Mucosa of descending colon (tissue), 3 donors: ENCODE measurements at regions not wholly inside any gene's neighbourhood (a gene's known extent, or its start where the extent isn't known, plus 50 kb on each side); places are given as distances from the start of the nearest gene placed in this dataset.

Source experiments
- ATAC-seq: fragments of 200-7000 bp; cut with Tn5 transposase; one replicate; pipeline ENCODE4 v1.9.1; 2020; ENCODE audit warnings: mild to moderate bottlenecking, moderate library complexity
- DNase-seq, 3 donors: peaks; one replicate each; pipeline ENCODE4 v3.0.0-alpha.2; 2020
- H3K36me3 ChIP-seq: fragments of 200-600 bp; one replicate; pipeline ENCODE4 v1.8.0; 2021; ENCODE audit warnings: low read depth, mild to moderate bottlenecking
- H3K4me1 ChIP-seq: fragments of 200-600 bp; one replicate; pipeline ENCODE4 v1.8.0; 2021; ENCODE audit warnings: low read depth, mild to moderate bottlenecking
- H3K4me3 ChIP-seq: fragments of 200-600 bp; one replicate; pipeline ENCODE4 v1.8.0; 2021; ENCODE audit warnings: mild to moderate bottlenecking
- H3K9me3 ChIP-seq: fragments of 200-600 bp; one replicate; pipeline ENCODE4 v1.8.0; 2021; ENCODE audit warnings: mild to moderate bottlenecking
- CTCF ChIP-seq: fragments of 200-600 bp; IDR thresholded peaks from one replicate; pipeline ENCODE4 v1.8.0; 2022; ENCODE audit warnings: antibody characterized with exemption, mild to moderate bottlenecking
- intact Hi-C, 2 donors: fragments of 100-400 bp; cut with DNase I in 1 of 2; cut with micrococcal nuclease in 1 of 2; formaldehyde crosslinking; loops; one replicate each; pipeline versions ENCODE4 v1.11.0 to v1.11.1; 2022; cut with DNase I, micrococcal nuclease
- donor health status: DM: no; HTN: no; CAD: no; lungs with moderate emphysema.
- donor health status: DM: no; HTN: no; CAD: no.
- donor health status: DM: no; HTN: yes; CAD: no.

- Histone ChIP-seq H3K9me3 (no peaks in the 10 kb centered on the region), H3K4me1 (no peaks in the 10 kb centered on the region), H3K4me3 (no peak overlapping the region), H3K36me3 (no peaks in the 10 kb centered on the region)
- no peak for TF ChIP-seq CTCF
- DNase-seq (no peak), ATAC-seq (no peak)
- intact Hi-C loops = no loop called here
Observed at GRCh38 chr20:59416916-59417315, 116.5 kb downstream of the EDN3 start.

GRCh38 chr20:59421089-59421488 lies 120.7 kb downstream of the EDN3 start:
- DNase-seq = no peak
- H3K4me3 ChIP-seq = no peak overlapping the region
- no peak for TF ChIP-seq CTCF
- intact Hi-C loops = no loop called here
- H3K36me3 ChIP-seq = no peaks in the 10 kb centered on the region
- ATAC-seq = no peak
- H3K4me1 ChIP-seq = no peaks in the 10 kb centered on the region
- H3K9me3 ChIP-seq = no peaks in the 10 kb centered on the region

- no peaks in the 10 kb centered on the region for H3K36me3 ChIP-seq
- DNase-seq = no peak
- no peaks in the 10 kb centered on the region for H3K4me1 ChIP-seq
- TF ChIP-seq CTCF = no peak
- intact Hi-C loops = no loop called here
- H3K9me3 ChIP-seq = no peaks in the 10 kb centered on the region
- no peak overlapping the region for H3K4me3 ChIP-seq
- ATAC-seq = no peak
Observed at GRCh38 chr20:59421920-59422637, 121.7 kb downstream of the EDN3 start.

GRCh38 chr20:59422872-59423544 lies 122.6 kb downstream of the EDN3 start:
- Histone ChIP-seq H3K9me3 (no peaks in the 10 kb centered on the region), H3K4me3 (no peak overlapping the region), H3K4me1 (no peaks in the 10 kb centered on the region), H3K36me3 (no peaks in the 10 kb centered on the region)
- intact Hi-C loops = no loop called here
- peak; percentile 10 for ATAC-seq
- TF ChIP-seq CTCF = no peak
- DNase-seq = no peak

GRCh38 chr20:59424976-59425375 lies 124.6 kb downstream of the EDN3 start:
- intact Hi-C loops = no loop called here
- DNase-seq = no peak
- no peak overlapping the region for H3K4me3 ChIP-seq
- no peaks in the 10 kb centered on the region for H3K4me1 ChIP-seq
- TF ChIP-seq CTCF = no peak
- H3K36me3 ChIP-seq = no peaks in the 10 kb centered on the region
- no peaks in the 10 kb centered on the region for H3K9me3 ChIP-seq
- ATAC-seq = no peak
